HG03280 (cell line): ENCODE measurements at regions not wholly inside any gene's neighbourhood (a gene's known extent, or its start where the extent isn't known, plus 50 kb on each side); places are given as distances from the start of the nearest gene placed in this dataset.
"Not testable (repeated sequence)": the region's sequence is repeated elsewhere in the genome, so short reads cannot be mapped to it uniquely, and the experiment has no call there.

Experiments used
- ATAC-seq: cut with Tn5 transposase; IDR thresholded peaks from one replicate; pipeline ENCODE4 v1.9.1; 2021; ENCODE audit warnings: mild to moderate bottlenecking, moderate library complexity; ENCODE audit not compliant: unreplicated experiment

DNA sequence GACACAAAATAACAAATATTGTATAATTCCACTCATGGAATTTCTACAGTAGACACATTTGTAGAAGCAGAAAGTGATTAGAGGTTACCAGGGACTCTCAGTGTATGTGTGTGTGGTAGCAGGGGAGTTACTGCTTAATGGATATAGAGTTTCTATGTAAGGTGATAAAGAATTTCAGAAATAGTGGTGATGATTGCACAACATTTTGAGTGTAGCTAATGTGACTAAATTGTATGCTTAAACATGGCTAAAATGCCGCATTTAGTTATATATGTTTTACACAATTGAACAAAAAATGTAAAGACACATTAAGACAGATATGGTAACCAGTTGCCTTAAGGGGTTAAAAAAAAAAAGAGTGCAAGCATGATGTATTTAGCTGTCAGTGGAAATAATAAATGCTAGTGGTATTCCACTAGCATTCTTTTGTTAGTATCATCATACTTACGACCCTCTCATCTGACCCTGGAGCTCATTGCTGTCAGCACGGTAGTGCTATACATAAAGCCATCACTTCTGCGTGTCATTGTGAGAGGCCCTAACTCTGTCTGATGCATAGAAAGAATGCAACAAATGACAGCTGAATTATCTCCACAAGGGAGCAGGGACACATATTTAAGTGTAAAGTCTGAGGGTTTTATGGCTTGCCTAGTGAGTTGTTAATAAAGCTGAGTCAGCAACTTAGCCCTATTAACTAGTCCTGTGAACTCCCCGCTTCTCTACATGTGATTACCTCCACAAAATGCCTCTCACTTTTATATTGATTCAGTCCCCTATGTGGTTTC is 134.1 kb upstream of the RXFP2 start:
- no peak for ATAC-seq

GRCh38 chr13:31607531-31607930 is 131.8 kb upstream of the RXFP2 start:
- not testable (repeated sequence) for ATAC-seq

DNA sequence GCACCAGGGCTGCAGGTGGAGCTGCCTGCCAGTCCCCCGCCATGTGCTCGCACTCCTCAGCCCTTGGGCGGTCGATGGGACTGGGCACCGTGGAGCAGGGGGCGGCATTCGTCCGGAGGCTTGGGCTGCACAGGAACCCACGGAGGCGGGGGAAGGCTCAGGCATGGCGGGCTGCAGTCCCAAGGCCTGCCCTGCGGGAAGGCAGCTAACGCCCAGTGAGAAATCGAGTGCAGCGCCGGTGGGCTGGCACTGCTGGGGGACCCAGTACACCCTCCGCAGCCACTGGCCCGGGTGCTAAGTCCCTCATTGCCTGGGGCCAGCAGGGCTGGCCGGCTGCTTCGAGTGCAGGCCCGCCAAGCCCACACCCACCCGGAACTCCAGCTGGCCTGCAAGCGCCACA is 130.5 kb upstream of the RXFP2 start:
- not testable (repeated sequence) for ATAC-seq

GRCh38 chr13:31610270-31610998 is 128.9 kb upstream of the RXFP2 start:
- no peak for ATAC-seq

GRCh38 chr13:31611214-31611613 is 128.1 kb upstream of the RXFP2 start:
- ATAC-seq, result no peak

DNA sequence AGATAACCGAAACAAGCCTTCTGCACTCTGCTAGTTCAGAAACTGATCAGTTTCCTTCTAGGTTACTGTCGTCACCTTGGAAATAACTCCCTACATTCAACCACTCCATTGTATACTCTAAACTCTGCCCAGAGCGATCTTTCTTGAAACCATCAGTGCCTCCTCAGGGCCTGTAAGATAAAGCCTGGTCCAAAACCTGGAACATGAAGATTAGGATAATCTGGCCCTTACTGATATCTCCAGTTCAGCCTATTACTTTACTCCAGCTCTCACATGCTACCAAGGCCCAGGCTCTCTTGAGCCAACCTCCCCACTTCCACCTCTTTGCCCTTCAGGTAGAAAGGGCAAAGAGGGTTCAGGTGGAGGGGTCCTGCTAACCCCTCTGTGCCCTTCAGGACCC is 125.3 kb upstream of the RXFP2 start:
- no peak for ATAC-seq

GRCh38 chr13:31614704-31615103 is 124.6 kb upstream of the RXFP2 start:
- no peak for ATAC-seq

DNA sequence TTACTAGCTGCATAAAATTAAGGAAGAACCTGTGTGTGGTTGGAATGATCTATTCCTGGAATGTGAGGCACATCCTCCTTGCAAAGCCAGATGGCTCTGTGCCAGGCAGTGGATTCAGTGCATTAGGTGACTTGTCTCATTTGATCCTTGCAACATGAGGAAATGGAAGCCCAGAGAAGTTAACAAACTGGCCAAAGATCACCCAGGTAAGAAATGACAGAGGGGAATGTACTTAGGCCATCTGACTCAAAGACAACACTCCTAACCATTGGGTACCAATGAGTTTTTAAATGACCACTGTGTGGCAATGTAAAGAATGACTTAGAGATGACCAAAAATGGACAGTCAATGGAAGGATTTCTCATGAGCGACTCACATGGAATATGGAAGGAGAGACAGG is 114.2 kb upstream of the RXFP2 start:
- no peak for ATAC-seq

DNA sequence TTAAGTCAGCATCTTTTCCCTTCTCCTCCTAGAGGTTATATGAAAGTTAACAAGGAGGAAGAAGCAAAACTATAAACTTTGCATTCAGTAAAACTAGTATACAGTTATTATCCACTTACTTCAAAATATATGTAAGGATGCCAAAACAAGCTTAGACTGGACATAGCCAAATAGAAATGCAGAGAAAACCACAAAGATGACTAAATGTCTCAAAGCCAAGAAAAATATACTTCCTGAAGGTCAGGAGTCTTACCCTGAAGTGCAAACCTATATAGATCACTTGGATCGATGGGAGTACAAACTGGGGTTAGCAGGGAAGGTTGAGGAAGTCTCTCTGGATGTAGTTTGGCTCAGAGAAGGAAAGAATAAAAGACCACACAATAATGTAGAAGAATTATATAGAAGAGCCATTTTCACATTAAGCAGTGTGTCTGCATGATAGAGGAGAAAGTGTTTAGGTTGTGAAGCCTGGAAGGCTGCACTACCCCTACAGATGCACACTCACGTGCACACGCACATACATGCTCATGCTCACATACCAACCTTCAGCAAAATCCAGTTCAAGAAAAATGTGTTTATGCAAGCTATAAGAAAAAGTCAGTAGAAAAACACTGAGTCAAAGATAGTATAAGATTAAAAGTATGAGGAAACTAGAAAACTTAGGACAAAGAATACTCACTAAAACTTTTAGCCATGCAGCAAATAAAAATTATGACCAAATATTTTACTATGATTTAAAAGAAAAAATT is 112.1 kb upstream of the RXFP2 start:
- ATAC-seq, result no peak

DNA sequence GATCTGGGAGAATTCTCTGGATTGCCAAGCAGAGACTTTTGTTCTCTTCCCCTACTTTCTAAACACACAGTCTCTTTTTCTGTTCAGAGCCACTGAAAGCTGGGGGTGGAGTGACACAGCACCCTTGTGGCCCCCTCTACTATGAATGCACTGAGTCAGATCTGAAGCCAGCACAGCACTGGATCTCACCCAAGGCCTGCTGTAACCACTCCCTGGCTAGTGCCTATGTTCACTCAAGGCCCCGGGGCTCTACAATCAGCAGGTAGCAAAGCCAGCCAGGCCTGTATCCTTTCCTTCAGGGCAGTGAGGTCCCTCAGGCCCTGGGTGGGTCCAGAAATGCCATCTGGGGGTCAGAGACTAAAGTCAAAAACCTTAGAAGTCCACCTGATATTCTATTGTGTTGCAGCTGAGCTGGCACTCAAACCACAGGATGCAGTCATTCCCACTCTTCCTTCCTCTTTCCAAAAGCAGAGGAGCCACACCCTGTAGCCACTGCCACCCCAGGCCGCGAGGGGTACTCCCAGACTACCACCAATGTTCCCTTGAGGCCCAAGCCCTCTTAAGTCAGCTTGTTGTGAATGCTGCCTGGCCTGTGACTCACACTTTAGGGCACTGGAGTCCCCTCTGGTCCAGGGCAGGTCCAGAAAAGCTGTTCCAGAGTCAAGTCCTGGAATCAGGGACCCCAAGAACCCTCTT is 110.1 kb upstream of the RXFP2 start:
- no peak for ATAC-seq

DNA sequence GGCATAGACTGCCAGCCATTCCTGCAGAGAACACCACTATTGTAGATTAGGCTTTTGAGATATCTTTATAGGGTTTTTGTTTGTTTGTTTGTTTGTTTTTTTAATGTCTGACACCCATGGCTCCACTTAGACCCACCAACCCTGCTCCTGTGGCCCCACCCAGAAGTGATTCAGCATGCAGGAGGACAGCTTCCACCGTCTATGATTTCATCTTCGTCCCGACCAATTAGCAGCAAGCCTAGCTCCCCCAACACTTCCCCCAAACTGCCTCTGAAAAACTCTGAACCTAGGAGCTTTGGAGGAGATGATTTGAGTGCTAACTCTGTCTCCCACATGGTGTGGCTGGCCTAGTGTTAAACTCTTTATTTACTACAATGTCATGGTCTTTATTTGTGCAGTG is 108.3 kb upstream of the RXFP2 start:
- no peak for ATAC-seq

DNA sequence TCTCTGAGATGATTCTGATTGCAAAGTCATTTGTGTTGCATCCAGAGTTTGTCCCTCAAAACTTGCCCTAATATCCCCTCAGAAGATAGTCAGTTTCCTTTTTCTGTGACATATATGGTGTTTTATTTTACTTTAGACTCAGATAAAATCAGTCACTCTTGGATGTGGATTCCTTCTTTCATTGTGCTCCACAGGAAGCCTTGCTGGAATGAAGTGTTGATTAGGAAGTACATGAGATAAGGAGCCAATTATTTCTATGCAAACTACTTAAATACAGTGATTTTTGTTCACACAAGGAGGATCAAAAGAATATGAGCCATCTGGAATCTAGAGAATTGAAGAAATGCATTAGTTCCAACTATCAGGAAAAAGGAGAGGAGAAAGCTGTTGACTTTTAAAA is 107.6 kb upstream of the RXFP2 start:
- ATAC-seq, result no peak

GRCh38 chr13:31638577-31638976 is 100.7 kb upstream of the RXFP2 start:
- no peak for ATAC-seq

DNA sequence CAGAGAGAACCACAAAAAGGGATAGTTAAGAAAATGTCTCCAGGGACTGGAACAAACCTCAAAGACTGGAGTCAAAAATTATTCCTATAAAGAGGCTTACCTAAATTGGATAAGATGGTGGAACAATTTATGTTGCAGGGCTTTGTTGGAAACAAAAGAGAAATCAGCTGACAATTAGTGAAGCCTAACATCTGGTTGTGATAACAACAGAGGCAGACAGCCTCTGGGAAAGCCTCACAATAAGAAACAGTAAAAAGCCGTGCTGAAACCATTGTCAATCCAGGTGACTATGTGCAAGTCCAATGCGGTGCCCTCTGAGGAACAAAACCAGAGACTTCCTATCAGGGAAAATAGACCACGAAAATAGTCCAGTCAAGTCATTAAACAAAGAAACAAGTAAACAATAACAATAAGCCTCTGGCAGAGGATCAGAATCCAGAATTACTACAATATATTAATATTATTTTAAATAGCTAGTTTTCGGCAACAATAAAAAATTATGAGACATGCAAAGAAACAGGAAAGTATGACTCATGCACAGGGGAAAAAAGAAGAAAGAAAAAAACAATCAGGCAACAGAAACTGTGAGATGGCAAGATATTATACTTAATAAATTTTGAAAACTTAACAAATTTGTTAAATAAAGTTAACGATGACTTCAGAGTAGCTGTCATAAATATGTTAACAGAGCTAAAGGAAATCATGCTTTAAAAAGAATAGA is 99.7 kb upstream of the RXFP2 start:
- ATAC-seq, result no peak

GRCh38 chr13:31649766-31650165 is 89.6 kb upstream of the RXFP2 start:
- ATAC-seq, result no peak

- ATAC-seq, result no peak
These were observed 85.6 kb upstream of the RXFP2 start for GRCh38 chr13:31653730-31654129.

- ATAC-seq, result no peak
These were observed 75.3 kb upstream of the RXFP2 start for GRCh38 chr13:31663880-31664585.

- ATAC-seq, result no peak
These were observed 68.3 kb upstream of the RXFP2 start for GRCh38 chr13:31670831-31671617.

DNA sequence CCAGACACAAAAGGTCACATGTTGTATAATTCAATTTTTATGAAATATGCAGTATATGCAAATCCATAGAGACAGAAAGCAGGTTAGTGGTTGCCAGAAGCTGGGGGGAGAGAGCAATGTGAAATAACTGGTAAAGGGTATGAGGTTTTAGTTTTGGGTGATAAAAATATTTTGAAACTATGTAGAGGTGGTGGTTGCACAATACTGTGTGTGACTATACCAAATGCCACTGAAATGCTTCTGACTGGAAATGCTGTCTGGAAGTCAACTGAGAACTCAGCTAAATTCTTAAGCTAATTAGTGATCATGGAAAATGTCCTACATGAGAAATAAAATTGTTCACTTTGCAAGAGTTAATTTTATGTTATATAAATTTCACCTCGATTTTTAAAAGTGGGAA is 65.3 kb upstream of the RXFP2 start:
- ATAC-seq, result no peak
